SU-DHL-6 (cell line): ENCODE measurements at regions not wholly inside any gene's neighbourhood (a gene's known extent, or its start where the extent isn't known, plus 50 kb on each side); places are given as distances from the start of the nearest gene placed in this dataset.

Experiments used
- CTCF ChIP-seq: fragments of 200-600 bp; sonication (generic); IDR thresholded peaks from one replicate; pipeline ENCODE4 v1.5.1; 2017; ENCODE audit warnings: antibody characterized with exemption, mild to moderate bottlenecking, low read length, moderate library complexity; ENCODE audit not compliant: insufficient read depth, poor library complexity, severe bottlenecking
- EZH2phosphoT487 ChIP-seq: fragments of 200-600 bp; sonication (generic), shearing (Covaris generic); conservative IDR thresholded peaks from 2 replicates; pipeline ENCODE4 v1.6.1; 2018; ENCODE audit warnings: mild to moderate bottlenecking, antibody characterized with exemption, low read length, moderate library complexity, mixed read lengths

- TF ChIP-seq CTCF (no peak), EZH2phosphoT487 (no peak)
Observed at GRCh38 chr6:9044426-9044825, 609.1 kb upstream of the SLC35B3 start.
